ENCODE measurements at regions not wholly inside any gene's neighbourhood (a gene's known extent, or its start where the extent isn't known, plus 50 kb on each side); places are given as distances from the start of the nearest gene placed in this dataset.
A peak's percentile ranks its signal among the peaks of the same experiment; 100 is the strongest.

- Histone ChIP-seq H2AFZ (ENCODE audit: low read length) (peak overlapping the region; percentile 27; the same call in 1 of the 2 replicates), H3K27ac (ENCODE audit: low read depth, low read length, poor library complexity, severe bottlenecking) (no peak overlapping the region), H3K9me2 (ENCODE audit: insufficient read depth, low read length) (no peaks in the 10 kb centered on the region), H3K9me3 (ENCODE audit: low read length) (peaks cover 21% of the 10 kb centered on the region; the same call in 1 of the 2 replicates), H3K36me3 (ENCODE audit: insufficient read depth, low read length) (no peaks in the 10 kb centered on the region; the same call in 1 of the 2 replicates), H3K79me2 (ENCODE audit: insufficient read depth, low read depth, low read length) (no peaks in the 10 kb centered on the region), H3K4me2 (ENCODE audit: low read length) (no peak overlapping the region), H3K4me1 (ENCODE audit: insufficient read depth, low read length, poor library complexity, severe bottlenecking) (peaks cover 17% of the 10 kb centered on the region), H4K20me1 (ENCODE audit: insufficient read depth, low read length) (no peaks in the 10 kb centered on the region), H3K4me3 (ENCODE audit: low read depth, low read length, poor library complexity, severe bottlenecking) (no peak overlapping the region)
- intact Hi-C loops (cut with micrococcal nuclease; ENCODE audit: unreplicated experiment), result loop anchor here (5.0 kb wide), 1 partner anchor 416 kb away; the partner anchor contains the start of gene FOXO1
- BruUV-seq (replicated peaks), result no TSS peak
- TF ChIP-seq EZH2phosphoT487 (IDR thresholded peaks at IDR 0.05; ENCODE audit: borderline replicate concordance, low read depth, low read length) (no peak), CTCF (conservative IDR thresholded peaks at IDR 0.05; ENCODE audit: low read length) (peak; percentile 52; the same call in 1 of the 2 replicates)
- ChIA-PET CTCF (ENCODE audit: unreplicated experiment) (no interaction called here), POLR2A (interaction anchor here (0.5 kb wide), 1 partner anchor 175 kb away, joined by 3 read pairs; no protein-coding TSS in a partner anchor)
- peak; percentile 35 for DNase-seq (ENCODE audit: low spot score)
These were observed 415.0 kb downstream of the FOXO1 start for GRCh38 chr13:40251343-40252032.

GRCh38 chr13:40252241-40252640 is 414.2 kb downstream of the FOXO1 start:
- ChIA-PET CTCF (ENCODE audit: unreplicated experiment) (no interaction called here), POLR2A (no interaction called here)
- intact Hi-C loops (cut with micrococcal nuclease; ENCODE audit: unreplicated experiment), result loop anchor here (5.0 kb wide), 1 partner anchor 415 kb away; the partner anchor contains the start of gene FOXO1
- TF ChIP-seq CTCF (conservative IDR thresholded peaks at IDR 0.05; ENCODE audit: low read length), result no peak
- TF ChIP-seq EZH2phosphoT487 (IDR thresholded peaks at IDR 0.05; ENCODE audit: borderline replicate concordance, low read depth, low read length), result no peak
- Histone ChIP-seq H2AFZ (ENCODE audit: low read length) (peak overlapping the region; percentile 36; the same call in 1 of the 2 replicates), H3K4me2 (ENCODE audit: low read length) (no peak overlapping the region), H3K4me3 (ENCODE audit: low read depth, low read length, poor library complexity, severe bottlenecking) (no peak overlapping the region), H3K4me1 (ENCODE audit: insufficient read depth, low read length, poor library complexity, severe bottlenecking) (peaks cover 17% of the 10 kb centered on the region), H3K27ac (ENCODE audit: low read depth, low read length, poor library complexity, severe bottlenecking) (no peak overlapping the region), H3K79me2 (ENCODE audit: insufficient read depth, low read depth, low read length) (no peaks in the 10 kb centered on the region), H3K9me2 (ENCODE audit: insufficient read depth, low read length) (no peaks in the 10 kb centered on the region), H3K9me3 (ENCODE audit: low read length) (peaks cover 21% of the 10 kb centered on the region; the same call in 1 of the 2 replicates), H4K20me1 (ENCODE audit: insufficient read depth, low read length) (no peaks in the 10 kb centered on the region), H3K36me3 (ENCODE audit: insufficient read depth, low read length) (no peaks in the 10 kb centered on the region; the same call in 1 of the 2 replicates)
- no TSS peak for BruUV-seq (replicated peaks)
- DNase-seq (ENCODE audit: low spot score), result no peak

- no peaks in the 10 kb centered on the region for H3K9me2 ChIP-seq (ENCODE audit: insufficient read depth, low read length)
- H4K20me1 ChIP-seq (ENCODE audit: insufficient read depth, low read length), result no peaks in the 10 kb centered on the region
- POLR2A ChIA-PET, result interaction anchor here (0.6 to 0.7 kb wide), 3 partner anchors 14 to 309 kb away, joined by 4 to 5 read pairs (median 4); no protein-coding TSS in a partner anchor
- peaks cover 21% of the 10 kb centered on the region; the same call in 1 of the 2 replicates for H3K9me3 ChIP-seq (ENCODE audit: low read length)
- no peak overlapping the region for H3K4me2 ChIP-seq (ENCODE audit: low read length)
- BruUV-seq (replicated peaks), result no TSS peak
- no peak overlapping the region for H3K27ac ChIP-seq (ENCODE audit: low read depth, low read length, poor library complexity, severe bottlenecking)
- peaks cover 17% of the 10 kb centered on the region for H3K4me1 ChIP-seq (ENCODE audit: insufficient read depth, low read length, poor library complexity, severe bottlenecking)
- peak overlapping the region; percentile 36; the same call in 1 of the 2 replicates for H2AFZ ChIP-seq (ENCODE audit: low read length)
- no peak for DNase-seq (ENCODE audit: low spot score)
- no peaks in the 10 kb centered on the region; the same call in 1 of the 2 replicates for H3K36me3 ChIP-seq (ENCODE audit: insufficient read depth, low read length)
- intact Hi-C loops (cut with micrococcal nuclease; ENCODE audit: unreplicated experiment), result loop anchor here (5.0 kb wide), 1 partner anchor 415 kb away; the partner anchor contains the start of gene FOXO1
- no peaks in the 10 kb centered on the region for H3K79me2 ChIP-seq (ENCODE audit: insufficient read depth, low read depth, low read length)
- no peak for TF ChIP-seq EZH2phosphoT487 (IDR thresholded peaks at IDR 0.05; ENCODE audit: borderline replicate concordance, low read depth, low read length)
- TF ChIP-seq CTCF (conservative IDR thresholded peaks at IDR 0.05; ENCODE audit: low read length), result no peak
- no peak overlapping the region for H3K4me3 ChIP-seq (ENCODE audit: low read depth, low read length, poor library complexity, severe bottlenecking)
- CTCF ChIA-PET (ENCODE audit: unreplicated experiment), result no interaction called here
These were observed 413.8 kb downstream of the FOXO1 start for GRCh38 chr13:40252676-40253075.
